H7 (cell line): ENCODE measurements at regions not wholly inside any gene's neighbourhood (a gene's known extent, or its start where the extent isn't known, plus 50 kb on each side); places are given as distances from the start of the nearest gene placed in this dataset.
"Not testable (repeated sequence)": the region's sequence is repeated elsewhere in the genome, so short reads cannot be mapped to it uniquely, and the experiment has no call there.

Source experiments
- DNase-seq: peaks from one replicate; pipeline ENCODE4 v3.0.0; 2012
- H3K27me3 ChIP-seq: 2 replicates; pipeline ENCODE4 v1.6.0; 2011; ENCODE audit warnings: mild to moderate bottlenecking, low read length; ENCODE audit not compliant: control insufficient read depth, insufficient read depth
- H3K36me3 ChIP-seq: replicated peaks from 2 replicates; pipeline ENCODE4 v1.5.1; 2011; ENCODE audit warnings: low read length; ENCODE audit not compliant: control insufficient read depth, insufficient read depth
- H3K4me3 ChIP-seq: 2 replicates; pipeline ENCODE4 v1.5.1; 2011; ENCODE audit warnings: low read depth, mild to moderate bottlenecking, control low read depth, low read length, moderate library complexity; ENCODE audit not compliant: insufficient read depth

DNA sequence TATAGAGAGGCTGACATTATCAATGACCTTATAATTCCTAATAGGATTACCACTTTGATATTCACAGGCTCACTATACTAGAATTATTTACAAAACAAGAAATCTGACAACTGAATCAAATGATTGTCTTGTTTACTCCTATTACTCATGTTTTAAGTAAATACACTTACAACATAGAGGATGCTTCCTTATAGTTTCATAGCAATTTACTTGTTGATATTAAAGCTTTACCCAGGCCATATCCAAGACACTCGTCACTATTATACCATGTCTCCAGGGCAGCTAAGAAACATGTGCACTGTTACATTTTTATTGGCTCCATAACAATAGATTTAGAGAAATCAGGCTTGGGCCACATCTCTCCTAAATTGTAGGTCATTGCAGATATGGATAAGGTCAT, 276.9 kb downstream of the HGF start:
- Histone ChIP-seq H3K4me3 (no peak overlapping the region), H3K36me3 (no peaks in the 10 kb centered on the region), H3K27me3 (no peaks in the 10 kb centered on the region)
- no peak for DNase-seq

DNA sequence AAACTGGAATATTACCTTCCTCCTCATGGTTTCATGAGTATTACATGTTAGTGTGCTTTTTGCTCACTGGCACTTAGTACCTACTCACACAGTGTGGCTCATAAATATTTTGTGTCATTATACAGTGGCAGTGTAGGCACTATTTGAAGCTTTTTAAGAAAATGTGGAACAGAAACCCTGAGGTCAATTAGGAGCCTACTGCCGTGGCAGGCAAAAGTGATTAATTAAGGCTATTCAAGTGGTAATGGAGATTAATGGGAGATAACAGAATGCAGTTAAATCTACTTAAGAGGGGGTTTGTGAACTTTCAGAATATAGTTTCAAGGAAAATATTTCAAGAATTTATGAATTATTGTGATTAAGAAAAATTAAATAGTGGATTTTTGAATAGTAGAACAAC, 277.6 kb downstream of the HGF start:
- DNase-seq: no peak
- Histone ChIP-seq H3K4me3 (no peak overlapping the region), H3K36me3 (no peaks in the 10 kb centered on the region), H3K27me3 (no peaks in the 10 kb centered on the region)

DNA sequence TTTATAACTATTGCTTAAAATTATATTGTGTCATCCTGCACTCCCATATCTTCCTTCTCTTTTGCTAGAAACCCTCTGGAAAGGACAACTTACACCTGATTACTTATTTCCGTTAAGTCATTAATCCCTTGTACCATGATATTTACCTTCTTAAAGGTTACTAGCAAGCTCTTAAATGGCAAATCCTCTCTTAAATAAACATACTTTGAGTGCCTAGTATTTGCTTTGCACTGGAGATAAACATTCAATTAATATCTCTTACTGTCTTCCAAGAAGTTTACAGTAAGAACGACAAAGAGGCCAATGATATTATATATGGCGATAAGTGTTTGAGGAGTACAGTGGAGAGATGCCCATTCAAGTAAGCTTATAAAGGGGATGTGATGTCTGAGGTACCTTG, 278.3 kb downstream of the HGF start:
- no peaks in the 10 kb centered on the region for H3K36me3 ChIP-seq
- DNase-seq: no peak
- no peak overlapping the region for H3K4me3 ChIP-seq
- no peaks in the 10 kb centered on the region for H3K27me3 ChIP-seq

DNA sequence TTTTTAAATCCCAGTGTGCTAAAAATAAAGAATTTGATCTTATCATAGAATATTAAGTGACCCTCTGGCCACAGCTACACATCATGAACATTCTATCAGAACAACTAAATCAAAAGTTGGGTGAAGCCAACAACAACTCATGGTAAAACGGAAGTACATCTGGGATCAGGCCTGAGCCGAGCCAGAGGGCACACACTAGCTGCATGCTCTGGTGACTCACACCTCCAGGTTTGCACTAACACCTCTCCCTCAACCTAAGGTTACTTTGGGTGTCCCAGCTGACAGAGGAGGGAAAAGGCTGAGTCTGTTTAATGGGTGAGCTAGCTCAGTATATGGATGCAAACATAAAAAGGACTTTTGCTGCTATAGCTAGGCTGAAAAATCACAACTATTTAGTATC, 281.6 kb downstream of the HGF start:
- no peak overlapping the region for H3K4me3 ChIP-seq
- DNase-seq: no peak
- H3K36me3 ChIP-seq: no peaks in the 10 kb centered on the region
- H3K27me3 ChIP-seq: no peaks in the 10 kb centered on the region

DNA sequence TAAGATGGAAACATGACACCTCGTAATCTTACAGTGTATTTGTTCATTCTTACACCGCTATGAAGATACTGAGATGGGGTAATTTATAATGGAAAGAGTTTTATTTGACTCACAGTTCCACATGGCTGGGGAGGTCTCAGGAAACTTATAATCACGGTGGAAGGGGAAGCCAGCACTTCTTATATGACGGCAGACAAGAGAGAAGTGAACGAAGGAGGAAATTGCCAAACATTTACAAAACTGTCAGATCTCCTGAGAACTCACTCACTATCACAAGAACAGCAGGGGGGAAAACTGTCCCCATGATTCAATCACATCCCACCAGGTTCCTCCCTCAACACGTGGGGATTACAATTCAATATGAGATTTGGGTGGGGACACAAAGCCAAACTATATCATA, 282.3 kb downstream of the HGF start:
- Histone ChIP-seq H3K4me3 (no peak overlapping the region), H3K36me3 (no peaks in the 10 kb centered on the region), H3K27me3 (no peaks in the 10 kb centered on the region)
- DNase-seq: no peak

DNA sequence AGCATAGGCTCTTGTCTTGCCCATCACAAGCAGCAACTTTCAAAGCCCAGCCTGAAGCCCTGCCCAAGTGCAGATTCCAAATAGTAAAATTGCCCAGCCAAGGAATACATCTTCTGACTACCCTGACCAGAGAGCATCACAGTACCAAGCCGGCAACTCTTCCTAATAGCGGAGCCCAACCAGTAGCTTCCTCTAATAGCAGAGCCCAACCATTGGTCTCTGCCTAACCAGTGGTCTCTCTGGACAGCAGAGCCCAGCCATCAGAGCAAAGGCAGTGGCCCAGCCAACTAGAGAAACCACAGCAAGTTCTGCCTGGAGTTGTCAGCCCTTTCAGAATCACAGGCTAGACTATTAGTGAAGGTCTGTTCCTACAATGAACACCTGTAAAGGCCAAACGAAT, 285.6 kb downstream of the HGF start:
- Histone ChIP-seq H3K36me3 (no peaks in the 10 kb centered on the region), H3K27me3 (no peaks in the 10 kb centered on the region), H3K4me3 (no peak overlapping the region)
- DNase-seq: peak; percentile 13

DNA sequence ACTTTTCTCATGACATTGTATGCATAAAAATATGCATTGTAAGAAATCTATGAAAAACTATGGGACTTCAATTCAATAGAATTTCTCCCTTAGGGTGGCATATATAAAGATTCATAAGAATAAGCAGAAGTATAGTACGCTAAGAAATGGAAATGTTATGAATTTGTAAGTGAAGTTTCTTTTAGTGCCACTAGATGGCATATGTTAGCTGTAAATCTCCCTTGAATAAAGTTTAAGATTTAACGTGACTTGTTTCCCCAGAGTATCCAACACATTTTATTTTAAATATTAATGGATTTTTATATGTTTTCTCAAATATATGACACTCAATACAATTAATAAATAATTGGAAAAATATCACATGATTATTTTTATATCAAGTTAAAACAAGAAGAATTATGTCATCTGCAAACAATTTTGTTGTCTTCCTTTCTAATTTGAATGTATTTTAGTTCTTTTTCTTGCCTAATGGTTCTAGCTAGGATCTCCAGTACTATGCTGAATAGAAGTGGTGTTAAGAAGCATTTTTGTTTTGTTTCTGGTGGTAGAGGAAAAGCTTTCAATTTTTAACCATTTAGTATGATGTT, 287.2 kb downstream of the HGF start:
- DNase-seq: no peak
- no peak overlapping the region for H3K4me3 ChIP-seq
- no peaks in the 10 kb centered on the region for H3K27me3 ChIP-seq
- H3K36me3 ChIP-seq: no peaks in the 10 kb centered on the region

DNA sequence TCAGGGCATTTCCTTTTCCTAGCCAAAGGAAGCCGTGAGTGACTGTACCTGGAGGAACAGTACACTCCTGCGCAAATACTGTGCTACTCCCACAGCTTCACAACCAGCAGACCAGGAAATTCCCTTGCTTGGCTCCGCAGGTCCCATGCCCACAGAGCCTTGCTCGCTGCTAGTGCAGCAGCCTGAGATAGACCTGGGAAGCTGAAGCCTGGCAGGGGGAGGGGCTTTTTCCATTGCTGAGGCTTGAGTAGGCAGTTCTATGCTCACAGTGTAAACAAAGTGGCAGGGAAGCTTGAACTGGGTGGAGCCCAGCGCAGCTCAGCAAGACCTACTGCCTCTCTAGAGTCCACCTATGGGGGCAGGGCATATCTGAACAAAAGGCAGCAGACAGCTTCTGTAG, 291.2 kb downstream of the HGF start:
- Histone ChIP-seq H3K36me3 (no peaks in the 10 kb centered on the region), H3K4me3 (no peak overlapping the region), H3K27me3 (no peaks in the 10 kb centered on the region)
- no peak for DNase-seq

DNA sequence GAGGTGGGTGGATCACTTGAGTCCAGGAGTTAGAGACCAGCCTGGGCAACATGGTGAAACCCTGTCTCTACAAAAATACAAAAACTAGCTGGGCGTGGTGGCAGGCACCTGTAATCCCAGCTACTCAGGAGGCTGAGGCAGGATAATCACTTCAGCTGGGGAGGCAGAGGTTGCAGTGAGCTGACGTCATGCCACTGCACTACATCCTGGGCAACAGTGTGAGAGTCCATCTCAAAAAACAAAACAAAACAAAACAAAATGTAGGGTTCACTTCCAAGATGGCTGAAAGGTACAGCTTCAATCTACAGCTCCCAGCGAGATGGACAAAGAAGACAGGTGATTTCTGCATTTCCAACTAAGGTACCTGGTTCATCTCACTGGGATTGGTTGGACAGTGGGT, 291.6 kb downstream of the HGF start:
- H3K4me3 ChIP-seq, H3K27me3 ChIP-seq, DNase-seq, H3K36me3 ChIP-seq: not testable (repeated sequence)

DNA sequence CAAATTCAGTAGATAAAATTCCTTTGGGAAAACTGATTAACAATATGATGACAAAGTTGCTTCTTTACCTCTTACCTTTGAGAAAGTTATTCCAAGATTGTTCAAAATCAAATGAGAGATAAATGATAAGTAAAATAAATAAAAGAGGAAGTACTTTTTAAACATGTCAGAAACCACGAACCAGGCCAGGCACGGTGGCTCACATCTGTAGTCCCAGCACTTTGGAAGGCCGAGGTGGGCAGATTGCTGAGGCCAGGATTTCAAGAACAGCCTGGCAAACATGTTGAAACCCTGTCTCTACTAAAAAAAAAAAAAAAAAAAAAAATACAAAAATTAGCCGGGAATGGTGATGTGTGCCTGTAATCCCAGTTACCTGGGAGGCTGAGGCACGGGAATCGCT, 296.6 kb downstream of the HGF start:
- no peak overlapping the region for H3K4me3 ChIP-seq
- no peak for DNase-seq
- H3K36me3 ChIP-seq: no peaks in the 10 kb centered on the region
- no peaks in the 10 kb centered on the region for H3K27me3 ChIP-seq

DNA sequence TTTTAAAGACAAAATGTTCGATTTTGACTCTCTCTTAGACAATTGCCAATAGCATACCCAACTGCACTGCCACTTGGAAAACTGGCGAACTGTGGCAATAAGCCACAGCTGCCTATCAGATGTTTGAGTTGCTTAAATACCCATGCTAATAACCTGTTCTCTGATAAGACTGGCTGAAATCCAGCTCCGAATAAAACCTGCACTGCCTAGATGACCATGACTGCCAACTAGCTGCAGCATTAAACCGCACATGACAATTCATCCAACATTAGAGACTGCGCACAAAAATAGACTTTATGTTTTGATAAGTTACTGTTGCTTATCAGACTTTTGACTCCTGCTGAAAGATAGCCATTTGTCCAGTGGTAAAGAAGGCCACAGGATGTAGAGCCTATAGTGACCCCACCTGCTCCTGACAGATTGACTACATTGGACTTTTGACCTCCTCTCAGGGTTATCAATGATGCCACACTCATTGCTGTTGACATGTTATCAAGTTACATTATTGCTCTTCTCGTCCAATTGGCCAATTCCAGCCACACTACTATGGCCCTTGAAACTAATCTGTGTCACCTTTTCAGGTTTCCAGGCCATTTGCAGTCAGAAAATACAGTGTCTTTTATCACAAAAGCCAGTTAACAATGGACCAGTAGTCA, 299.0 kb downstream of the HGF start:
- no peak for DNase-seq
- H3K27me3 ChIP-seq: no peaks in the 10 kb centered on the region

DNA sequence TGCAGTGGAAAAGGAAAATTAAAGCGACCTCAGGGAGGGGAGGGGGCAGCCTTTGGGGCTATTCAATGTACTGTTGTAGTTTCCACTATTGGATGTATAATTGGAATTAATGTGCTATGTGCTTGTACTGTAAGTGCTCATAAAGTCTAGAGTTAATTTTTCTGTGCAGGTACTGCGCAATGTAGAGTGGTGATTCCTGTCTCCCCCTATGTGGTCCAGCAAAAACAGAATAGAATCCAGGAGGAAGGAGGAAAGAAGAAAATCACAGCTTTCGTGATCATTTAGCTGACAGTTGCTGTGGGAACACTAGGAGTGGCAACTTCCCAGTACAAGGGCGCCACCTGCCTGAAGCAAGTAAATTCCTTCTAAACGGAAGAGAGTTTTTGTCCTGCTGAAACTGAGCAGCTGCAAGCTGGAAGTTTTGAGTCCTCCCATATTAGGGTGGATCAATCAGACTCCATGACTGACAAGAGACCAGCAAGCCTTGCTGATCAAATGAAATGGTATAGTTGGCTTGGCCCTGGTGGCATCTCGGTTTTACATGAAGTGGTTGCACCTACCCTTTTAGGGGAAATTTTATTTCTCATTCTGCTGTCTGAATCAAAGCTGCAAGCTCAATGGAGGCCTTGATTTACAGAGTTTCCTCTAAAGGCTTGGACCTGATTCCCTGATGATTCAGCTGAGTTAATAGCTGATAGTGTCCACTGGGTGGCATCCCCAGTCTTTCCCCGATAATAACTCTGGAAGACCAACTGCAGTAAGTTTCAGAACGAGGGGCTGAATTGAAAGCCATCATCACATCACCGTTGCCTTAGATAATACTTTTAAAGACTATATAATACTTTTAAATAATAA, 299.8 kb downstream of the HGF start:
- Histone ChIP-seq H3K4me3 (no peak overlapping the region), H3K36me3 (no peaks in the 10 kb centered on the region), H3K27me3 (no peaks in the 10 kb centered on the region)
- peak; percentile 22 for DNase-seq

More for the DNA sequence above, 299.0 kb downstream of the HGF start:
- H3K4me3 ChIP-seq: no peak overlapping the region
- no peaks in the 10 kb centered on the region for H3K36me3 ChIP-seq

DNA sequence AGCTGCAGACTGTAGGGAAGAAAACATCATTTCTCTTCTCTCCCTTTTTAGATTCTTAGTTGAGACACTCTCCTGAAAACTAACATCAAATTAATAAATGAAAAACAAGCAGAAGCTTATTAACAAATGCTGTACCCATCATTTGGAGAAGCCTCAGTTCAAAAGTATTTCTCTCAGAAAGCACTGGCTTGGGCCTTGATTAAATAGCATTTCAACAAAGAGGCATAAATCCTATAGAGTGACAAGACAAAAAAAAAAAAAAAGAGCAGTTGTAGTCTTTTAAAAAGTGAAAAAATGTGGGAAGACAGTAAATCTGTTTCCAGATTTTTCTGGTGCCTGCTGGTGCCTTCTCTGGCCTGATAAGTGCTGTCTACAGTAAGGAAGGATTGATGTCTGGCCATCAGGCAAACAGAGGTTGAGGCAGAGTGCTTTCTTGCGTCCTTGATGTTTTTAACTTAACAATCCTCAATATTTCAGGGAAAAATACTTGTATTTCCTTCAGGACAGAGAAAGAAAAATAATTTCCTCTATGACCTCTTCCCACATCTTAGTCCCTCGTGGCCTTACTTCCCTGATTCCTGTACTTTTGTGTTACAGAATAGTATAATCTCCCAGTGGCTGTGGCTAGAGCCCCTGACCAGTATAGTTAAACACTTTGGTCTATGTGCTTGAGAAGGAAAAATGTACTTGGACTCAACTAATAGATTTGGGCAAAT, 300.5 kb downstream of the HGF start:
- DNase-seq: no peak
- Histone ChIP-seq H3K27me3 (no peaks in the 10 kb centered on the region), H3K4me3 (no peak overlapping the region), H3K36me3 (no peaks in the 10 kb centered on the region)

DNA sequence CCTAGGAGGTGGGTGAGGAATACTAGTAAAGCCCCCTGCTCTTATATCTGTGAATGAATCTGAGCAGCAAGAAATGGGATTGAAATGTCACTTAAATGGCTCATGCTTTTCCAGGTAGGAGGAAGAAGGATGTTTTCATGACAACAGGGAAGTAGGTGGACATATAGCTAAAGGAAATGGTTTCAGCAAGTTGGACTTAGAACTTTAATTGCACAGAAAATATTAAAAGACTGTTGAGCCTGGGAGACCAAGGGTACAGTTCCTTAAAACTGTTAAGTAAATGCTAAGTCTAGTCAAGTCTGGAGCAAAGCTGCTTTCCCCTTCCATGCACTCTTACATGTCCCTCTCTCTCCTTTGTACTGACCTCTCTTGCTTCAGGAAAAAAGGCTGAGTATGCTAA, 301.3 kb downstream of the HGF start:
- H3K36me3 ChIP-seq: no peaks in the 10 kb centered on the region
- H3K27me3 ChIP-seq: no peaks in the 10 kb centered on the region
- no peak for DNase-seq

DNA sequence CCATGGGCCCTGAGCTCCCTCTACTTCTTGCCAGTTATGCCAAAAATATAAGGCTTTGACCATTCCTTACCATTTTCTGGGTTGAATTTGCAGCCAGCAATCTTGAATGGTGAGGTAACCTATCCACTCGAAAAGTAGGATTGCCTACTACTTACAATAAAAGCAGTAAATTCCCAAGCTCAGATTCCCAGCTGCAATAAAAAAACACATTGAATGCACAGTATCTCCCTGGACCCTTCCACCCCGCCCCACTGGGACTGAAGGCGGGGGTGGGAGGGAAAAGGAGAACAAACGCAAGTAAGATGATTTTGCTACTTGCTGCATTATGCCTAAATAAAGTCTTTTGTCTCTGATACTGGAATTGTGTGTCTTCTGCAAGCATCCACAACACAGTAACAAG, 301.9 kb downstream of the HGF start:
- Histone ChIP-seq H3K27me3 (no peaks in the 10 kb centered on the region), H3K4me3 (no peak overlapping the region), H3K36me3 (no peaks in the 10 kb centered on the region)
- no peak for DNase-seq

More for the DNA sequence above, 301.3 kb downstream of the HGF start:
- H3K4me3 ChIP-seq: no peak overlapping the region
